SU-DHL-6 (cell line): ENCODE measurements at regions not wholly inside any gene's neighbourhood (a gene's known extent, or its start where the extent isn't known, plus 50 kb on each side); places are given as distances from the start of the nearest gene placed in this dataset.
A peak's percentile ranks its signal among the peaks of the same experiment; 100 is the strongest.

Experiments
- H2AFZ ChIP-seq: fragments of 200-600 bp; sonication (generic); 2 replicates; pipeline ENCODE4 v1.6.1; 2014; ENCODE audit warnings: low read depth, mild to moderate bottlenecking, moderate library complexity, mixed read lengths, antibody characterized with exemption, low read length; ENCODE audit not compliant: severe bottlenecking
- H3F3A ChIP-seq: fragments of 200-600 bp; shearing (Covaris generic); 2 replicates; pipeline ENCODE4 v1.6.0; 2016; ENCODE audit warnings: antibody characterized with exemption, mild to moderate bottlenecking; ENCODE audit not compliant: insufficient read depth
- H3K27ac ChIP-seq: fragments of 200-600 bp; sonication (generic); 2 replicates; pipeline ENCODE4 v1.5.1; 2016; ENCODE audit warnings: low read depth, mild to moderate bottlenecking, low read length, moderate library complexity, mixed read lengths
- H3K27me3 ChIP-seq: fragments of 200-600 bp; sonication (generic), shearing (Covaris generic); 2 replicates; pipeline ENCODE4 v1.6.0; 2014; ENCODE audit warnings: mild to moderate bottlenecking, low read length
- H3K36me3 ChIP-seq: fragments of 200-600 bp; sonication (generic); 2 replicates; pipeline ENCODE4 v1.6.1; 2014; ENCODE audit warnings: mild to moderate bottlenecking, low read length, mixed read lengths
- H3K4me2 ChIP-seq: fragments of 300-600, 200-600 bp; shearing (Covaris generic), sonication (generic); 2 replicates; pipeline ENCODE4 v1.6.0; 2014; ENCODE audit warnings: low read length, low read depth, mild to moderate bottlenecking; ENCODE audit not compliant: poor library complexity, severe bottlenecking
- H3K4me3 ChIP-seq: fragments of 200-600 bp; sonication (generic); 2 replicates; pipeline ENCODE4 v1.5.1; 2014; ENCODE audit warnings: antibody characterized with exemption, low read length, mild to moderate bottlenecking, mixed read lengths; ENCODE audit not compliant: insufficient read depth, poor library complexity, severe bottlenecking
- H3K79me2 ChIP-seq: fragments of 200-600 bp; sonication (generic); 2 replicates; pipeline ENCODE4 v1.6.1; 2014; ENCODE audit warnings: mild to moderate bottlenecking, low read length, moderate library complexity; ENCODE audit not compliant: insufficient read depth
- H3K9ac ChIP-seq: fragments of 200-600 bp; sonication (generic); 2 replicates; pipeline ENCODE4 v1.7.0; 2014; ENCODE audit warnings: mild to moderate bottlenecking, low read length
- H3K9me2 ChIP-seq: fragments of 200-600 bp; sonication (generic); replicated peaks from 2 replicates; pipeline ENCODE4 v1.6.1; 2014; ENCODE audit warnings: low read length; ENCODE audit not compliant: insufficient read depth
- H3K9me3 ChIP-seq: fragments of 200-600 bp; sonication (generic); 2 replicates; pipeline ENCODE4 v1.6.1; 2014; ENCODE audit warnings: low read length, mixed read lengths; ENCODE audit not compliant: insufficient read depth
- H4K20me1 ChIP-seq: fragments of 200-600 bp; sonication (generic); 2 replicates; pipeline ENCODE4 v1.6.1; 2014; ENCODE audit warnings: low read depth, mild to moderate bottlenecking, antibody characterized with exemption, low read length, moderate library complexity, mixed read lengths
- EZH2phosphoT487 ChIP-seq: fragments of 200-600 bp; sonication (generic), shearing (Covaris generic); conservative IDR thresholded peaks from 2 replicates; pipeline ENCODE4 v1.6.1; 2018; ENCODE audit warnings: mild to moderate bottlenecking, antibody characterized with exemption, low read length, moderate library complexity, mixed read lengths
- TF ChIP-seq, protein P1 (sequence below): fragments of 200-600 bp; sonication (generic); IDR thresholded peaks from one replicate; pipeline ENCODE4 v1.5.1; 2017; ENCODE audit warnings: antibody characterized with exemption, mild to moderate bottlenecking, low read length, moderate library complexity; ENCODE audit not compliant: insufficient read depth, poor library complexity, severe bottlenecking

- Histone ChIP-seq H3F3A (no peaks in the 10 kb centered on the region), H3K36me3 (no peaks in the 10 kb centered on the region), H3K9me2 (no peaks in the 10 kb centered on the region), H3K27me3 (no peaks in the 10 kb centered on the region), H3K4me3 (no peak overlapping the region), H3K79me2 (no peaks in the 10 kb centered on the region), H3K4me2 (no peak overlapping the region), H3K9ac (no peak overlapping the region), H2AFZ (no peak overlapping the region), H4K20me1 (no peaks in the 10 kb centered on the region), H3K9me3 (no peaks in the 10 kb centered on the region), H3K27ac (no peak overlapping the region)
- TF ChIP-seq EZH2phosphoT487: no peak
- TF ChIP-seq, protein P1, sequence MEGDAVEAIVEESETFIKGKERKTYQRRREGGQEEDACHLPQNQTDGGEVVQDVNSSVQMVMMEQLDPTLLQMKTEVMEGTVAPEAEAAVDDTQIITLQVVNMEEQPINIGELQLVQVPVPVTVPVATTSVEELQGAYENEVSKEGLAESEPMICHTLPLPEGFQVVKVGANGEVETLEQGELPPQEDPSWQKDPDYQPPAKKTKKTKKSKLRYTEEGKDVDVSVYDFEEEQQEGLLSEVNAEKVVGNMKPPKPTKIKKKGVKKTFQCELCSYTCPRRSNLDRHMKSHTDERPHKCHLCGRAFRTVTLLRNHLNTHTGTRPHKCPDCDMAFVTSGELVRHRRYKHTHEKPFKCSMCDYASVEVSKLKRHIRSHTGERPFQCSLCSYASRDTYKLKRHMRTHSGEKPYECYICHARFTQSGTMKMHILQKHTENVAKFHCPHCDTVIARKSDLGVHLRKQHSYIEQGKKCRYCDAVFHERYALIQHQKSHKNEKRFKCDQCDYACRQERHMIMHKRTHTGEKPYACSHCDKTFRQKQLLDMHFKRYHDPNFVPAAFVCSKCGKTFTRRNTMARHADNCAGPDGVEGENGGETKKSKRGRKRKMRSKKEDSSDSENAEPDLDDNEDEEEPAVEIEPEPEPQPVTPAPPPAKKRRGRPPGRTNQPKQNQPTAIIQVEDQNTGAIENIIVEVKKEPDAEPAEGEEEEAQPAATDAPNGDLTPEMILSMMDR: peak; percentile 60
These were observed 113.7 kb downstream of the RFC3 start for GRCh38 chr13:33931397-33932311.

GRCh38 chr13:33932769-33933406 is 114.9 kb downstream of the RFC3 start:
- TF ChIP-seq EZH2phosphoT487: no peak
- TF ChIP-seq, protein P1: no peak
- H3K36me3 ChIP-seq: no peaks in the 10 kb centered on the region

GRCh38 chr13:33933810-33934209 is 115.9 kb downstream of the RFC3 start:
- Histone ChIP-seq H3K27me3 (no peaks in the 10 kb centered on the region), H3K4me3 (no peak overlapping the region), H3K9me3 (no peaks in the 10 kb centered on the region), H3K4me2 (no peak overlapping the region), H3K79me2 (no peaks in the 10 kb centered on the region), H3F3A (no peaks in the 10 kb centered on the region), H3K36me3 (no peaks in the 10 kb centered on the region), H3K9ac (no peak overlapping the region), H4K20me1 (no peaks in the 10 kb centered on the region), H2AFZ (no peak overlapping the region), H3K9me2 (no peaks in the 10 kb centered on the region), H3K27ac (no peak overlapping the region)
- TF ChIP-seq EZH2phosphoT487: no peak
- TF ChIP-seq, protein P1: no peak

More at GRCh38 chr13:33932769-33933406, 114.9 kb downstream of the RFC3 start:
- no peaks in the 10 kb centered on the region for H3K9me3 ChIP-seq
- H3K79me2 ChIP-seq: no peaks in the 10 kb centered on the region
- no peaks in the 10 kb centered on the region for H3K27me3 ChIP-seq
- no peak overlapping the region for H3K27ac ChIP-seq
- no peak overlapping the region for H3K4me3 ChIP-seq
- no peak overlapping the region for H2AFZ ChIP-seq
- H3K9me2 ChIP-seq: no peaks in the 10 kb centered on the region
- H3F3A ChIP-seq: no peaks in the 10 kb centered on the region
- no peak overlapping the region for H3K4me2 ChIP-seq
- no peak overlapping the region for H3K9ac ChIP-seq
- H4K20me1 ChIP-seq: no peaks in the 10 kb centered on the region
